Progenitor cell of endocrine pancreas (in vitro differentiated cells): ENCODE measurements at regions not wholly inside any gene's neighbourhood (a gene's known extent, or its start where the extent isn't known, plus 50 kb on each side); places are given as distances from the start of the nearest gene placed in this dataset.

Experiments used
- DNase-seq: peaks from one replicate; pipeline ENCODE4 v3.0.0; 2021; ENCODE audit warnings: low spot score; ENCODE audit not compliant: unreplicated experiment
- H3K27ac Mint-ChIP-seq: 2 replicates; pipeline ENCODE4 v1.8.0; 2021; ENCODE audit warnings: mild to moderate bottlenecking, moderate library complexity, mixed read lengths
- H3K27me3 Mint-ChIP-seq: 2 replicates; pipeline ENCODE4 v1.8.0; 2021; ENCODE audit warnings: mixed read lengths
- H3K36me3 Mint-ChIP-seq: 2 replicates; pipeline ENCODE4 v1.8.0; 2022; ENCODE audit warnings: mixed read lengths; ENCODE audit not compliant: insufficient read depth
- H3K4me1 Mint-ChIP-seq: 2 replicates; pipeline ENCODE4 v1.8.0; 2021; ENCODE audit warnings: low read depth, mixed read lengths
- H3K4me3 Mint-ChIP-seq: 2 replicates; pipeline ENCODE4 v1.8.0; 2021; ENCODE audit warnings: low read depth, mild to moderate bottlenecking, moderate library complexity, mixed read lengths
- H3K9me3 Mint-ChIP-seq: 2 replicates; pipeline ENCODE4 v1.8.0; 2021; ENCODE audit warnings: low read depth, mixed read lengths
- TF ChIP-seq, protein P1 (sequence below): fragments of 200-600 bp; sonication (generic); IDR thresholded peaks from one replicate; pipeline ENCODE4 v1.5.0; 2021; ENCODE audit warnings: antibody characterized with exemption, mild to moderate bottlenecking; ENCODE audit not compliant: unreplicated experiment

DNA sequence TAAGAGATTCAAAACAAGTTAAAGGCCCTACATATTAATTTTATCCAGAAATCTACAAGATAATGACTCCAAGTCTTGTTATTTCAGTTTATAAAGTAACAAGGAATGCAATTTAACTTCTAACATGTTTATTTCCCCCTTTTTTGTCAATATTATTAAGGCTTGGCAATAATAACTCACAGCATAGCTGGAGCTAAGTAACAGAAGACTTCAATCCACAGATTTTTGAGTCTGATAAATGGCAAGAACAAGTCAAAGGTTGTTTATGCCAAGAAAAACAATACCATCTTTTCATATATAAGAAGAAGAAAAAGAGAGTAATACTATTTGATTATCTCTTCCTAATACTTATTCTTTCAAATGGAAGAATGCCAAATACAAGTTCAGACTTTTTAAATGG lies 631.0 kb upstream of the CCDC54 start:
- no peaks in the 10 kb centered on the region for H3K9me3 Mint-ChIP-seq
- no peak overlapping the region for H3K27ac Mint-ChIP-seq
- no peaks in the 10 kb centered on the region for H3K4me1 Mint-ChIP-seq
- TF ChIP-seq, protein P1, sequence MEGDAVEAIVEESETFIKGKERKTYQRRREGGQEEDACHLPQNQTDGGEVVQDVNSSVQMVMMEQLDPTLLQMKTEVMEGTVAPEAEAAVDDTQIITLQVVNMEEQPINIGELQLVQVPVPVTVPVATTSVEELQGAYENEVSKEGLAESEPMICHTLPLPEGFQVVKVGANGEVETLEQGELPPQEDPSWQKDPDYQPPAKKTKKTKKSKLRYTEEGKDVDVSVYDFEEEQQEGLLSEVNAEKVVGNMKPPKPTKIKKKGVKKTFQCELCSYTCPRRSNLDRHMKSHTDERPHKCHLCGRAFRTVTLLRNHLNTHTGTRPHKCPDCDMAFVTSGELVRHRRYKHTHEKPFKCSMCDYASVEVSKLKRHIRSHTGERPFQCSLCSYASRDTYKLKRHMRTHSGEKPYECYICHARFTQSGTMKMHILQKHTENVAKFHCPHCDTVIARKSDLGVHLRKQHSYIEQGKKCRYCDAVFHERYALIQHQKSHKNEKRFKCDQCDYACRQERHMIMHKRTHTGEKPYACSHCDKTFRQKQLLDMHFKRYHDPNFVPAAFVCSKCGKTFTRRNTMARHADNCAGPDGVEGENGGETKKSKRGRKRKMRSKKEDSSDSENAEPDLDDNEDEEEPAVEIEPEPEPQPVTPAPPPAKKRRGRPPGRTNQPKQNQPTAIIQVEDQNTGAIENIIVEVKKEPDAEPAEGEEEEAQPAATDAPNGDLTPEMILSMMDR, result no peak
- H3K4me3 Mint-ChIP-seq, result no peak overlapping the region
- H3K27me3 Mint-ChIP-seq, result no peaks in the 10 kb centered on the region
- no peaks in the 10 kb centered on the region for H3K36me3 Mint-ChIP-seq
- no peak for DNase-seq

DNA sequence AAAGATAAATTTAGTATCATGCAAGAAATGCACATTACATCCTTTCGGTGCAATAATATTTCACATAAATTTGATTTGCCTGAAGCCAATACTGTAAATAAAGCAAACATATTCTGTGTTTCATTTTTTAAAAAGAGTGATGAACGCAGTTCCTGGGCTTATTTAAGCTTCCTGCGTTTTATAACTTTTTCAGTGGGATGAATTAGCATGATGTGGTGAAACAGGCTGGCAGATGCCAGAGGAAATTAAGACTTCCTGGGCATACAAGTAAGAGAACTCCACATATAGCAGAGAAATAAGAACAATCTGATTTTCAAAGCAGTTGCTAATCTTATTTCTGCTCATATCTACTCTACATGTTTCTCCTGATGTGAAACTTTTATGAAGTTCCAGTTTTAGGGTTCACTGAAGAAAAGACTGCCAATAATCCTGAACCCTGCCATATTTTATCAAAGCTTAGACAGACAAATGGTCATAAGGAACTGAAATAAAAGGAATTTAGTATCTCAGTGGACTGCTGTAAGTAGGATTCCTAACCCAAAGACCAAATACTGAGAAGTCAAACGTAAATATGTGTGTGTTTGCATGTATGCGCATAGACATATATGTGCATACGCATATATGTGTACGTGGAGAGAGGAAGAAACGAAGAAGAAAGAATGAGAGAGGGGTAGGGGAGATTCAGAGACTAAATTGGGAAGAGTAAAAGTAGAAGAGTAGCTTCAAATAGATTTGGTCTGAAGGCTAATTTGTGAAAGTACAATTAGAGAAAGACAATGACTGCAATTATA lies 628.6 kb upstream of the CCDC54 start:
- TF ChIP-seq, protein P1, result no peak
- H3K27ac Mint-ChIP-seq, result no peak overlapping the region
- no peaks in the 10 kb centered on the region for H3K27me3 Mint-ChIP-seq
- no peak overlapping the region for H3K4me3 Mint-ChIP-seq
- peaks cover 8% of the 10 kb centered on the region for H3K9me3 Mint-ChIP-seq
- H3K36me3 Mint-ChIP-seq, result no peaks in the 10 kb centered on the region
- no peaks in the 10 kb centered on the region for H3K4me1 Mint-ChIP-seq
- DNase-seq, result no peak

DNA sequence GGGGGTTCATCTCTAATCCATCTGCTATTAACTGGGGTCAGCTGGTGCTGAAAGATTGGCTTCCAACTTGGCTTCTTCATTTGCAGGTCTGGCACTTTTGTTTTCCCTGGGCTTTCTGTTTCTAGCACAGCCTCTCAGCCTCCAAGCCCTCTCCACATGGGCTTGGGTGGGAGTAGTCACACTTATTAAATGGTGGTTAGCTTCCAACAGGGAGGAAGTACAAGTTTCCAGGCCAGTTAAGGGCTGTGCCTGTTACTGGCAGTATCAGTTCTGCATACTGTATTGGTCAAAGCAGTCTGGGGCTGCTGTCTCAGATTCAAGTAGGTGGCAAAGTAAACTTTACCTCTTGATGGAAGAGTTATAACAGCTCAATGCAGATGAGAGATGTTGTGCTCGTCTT lies 627.1 kb upstream of the CCDC54 start:
- H3K9me3 Mint-ChIP-seq, result peaks cover 20% of the 10 kb centered on the region
- no peak overlapping the region for H3K27ac Mint-ChIP-seq
- no peaks in the 10 kb centered on the region for H3K4me1 Mint-ChIP-seq
- H3K27me3 Mint-ChIP-seq, result no peaks in the 10 kb centered on the region
- TF ChIP-seq, protein P1, result no peak
- DNase-seq, result no peak
- peaks cover 4% of the 10 kb centered on the region for H3K36me3 Mint-ChIP-seq
- H3K4me3 Mint-ChIP-seq, result no peak overlapping the region

DNA sequence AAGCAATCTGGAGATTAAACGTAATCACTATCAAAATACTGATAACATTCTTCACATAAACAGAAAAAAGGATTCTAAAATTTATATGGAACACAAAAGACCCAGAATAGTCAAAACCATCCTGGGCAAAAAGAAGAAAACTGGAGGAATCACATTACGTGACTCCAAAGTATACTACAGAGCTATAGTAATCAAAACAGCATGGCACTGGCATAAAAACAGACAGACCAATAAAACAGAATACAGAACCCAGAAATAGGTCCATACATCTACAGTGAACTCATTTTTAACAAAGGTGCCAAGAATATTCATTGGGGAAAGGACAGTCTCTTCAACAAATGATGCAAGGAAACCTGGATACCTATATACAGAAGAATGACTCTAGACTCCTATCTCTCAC lies 621.9 kb upstream of the CCDC54 start:
- Mint-ChIP-seq H3K4me1 (no peaks in the 10 kb centered on the region), H3K9me3 (peaks cover 30% of the 10 kb centered on the region), H3K27me3 (no peaks in the 10 kb centered on the region), H3K4me3 (no peak overlapping the region), H3K36me3 (peaks cover 8% of the 10 kb centered on the region), H3K27ac (no peak overlapping the region)
- TF ChIP-seq, protein P1, result no peak
- no peak for DNase-seq

DNA sequence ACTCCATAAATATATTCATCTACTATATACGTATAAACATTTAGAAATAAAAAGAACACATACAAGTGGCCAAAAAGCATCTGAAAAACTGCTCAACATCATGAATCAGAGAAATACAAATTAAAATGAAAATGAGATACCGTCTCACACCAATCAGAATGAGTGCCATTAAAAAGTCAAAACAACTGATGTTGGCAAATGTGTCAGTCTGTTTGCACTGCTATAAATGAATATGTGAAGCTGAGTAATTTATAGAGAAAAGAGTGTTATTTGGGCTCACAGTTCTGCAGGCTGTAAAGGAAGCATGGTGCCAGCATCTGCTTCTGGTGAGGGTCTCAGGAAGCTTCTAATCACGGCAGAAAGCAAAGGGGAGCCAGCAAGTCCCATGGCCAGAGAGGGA lies 620.3 kb upstream of the CCDC54 start:
- H3K36me3 Mint-ChIP-seq, result peaks cover 8% of the 10 kb centered on the region
- H3K27ac Mint-ChIP-seq, result no peak overlapping the region
- H3K4me1 Mint-ChIP-seq, result no peaks in the 10 kb centered on the region
- no peaks in the 10 kb centered on the region for H3K27me3 Mint-ChIP-seq
- no peak for DNase-seq
- no peak overlapping the region for H3K4me3 Mint-ChIP-seq
- H3K9me3 Mint-ChIP-seq, result peaks cover 30% of the 10 kb centered on the region
- TF ChIP-seq, protein P1, result no peak
